ENCODE measurements at regions not wholly inside any gene's neighbourhood (a gene's known extent, or its start where the extent isn't known, plus 50 kb on each side); places are given as distances from the start of the nearest gene placed in this dataset.

DNA sequence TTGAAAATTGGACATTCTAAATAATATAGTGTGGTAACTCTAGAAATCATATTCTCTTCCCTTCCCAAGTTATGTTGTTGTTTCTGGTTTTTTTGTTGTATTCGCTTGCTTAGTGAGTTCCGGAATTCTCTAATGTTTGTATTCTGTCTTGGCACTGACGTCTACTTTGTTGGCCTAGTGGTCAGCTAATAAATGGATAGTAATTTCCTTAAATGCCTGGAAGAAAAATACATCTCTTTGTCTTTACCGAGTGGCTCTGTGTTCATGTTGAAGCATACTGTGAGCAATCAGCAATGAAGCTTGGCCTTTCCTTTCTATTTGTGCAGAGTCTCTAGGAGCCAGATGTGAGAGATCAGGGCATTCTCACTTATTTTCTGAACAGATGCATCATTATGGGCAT lies 1225.7 kb downstream of the JRKL start:
- TF ChIP-seq POLR2A (IDR thresholded peaks at IDR 0.05) = no peak
- no peak for TF ChIP-seq POLR2AphosphoS5 (IDR thresholded peaks at IDR 0.05)
- TF ChIP-seq, protein P1, sequence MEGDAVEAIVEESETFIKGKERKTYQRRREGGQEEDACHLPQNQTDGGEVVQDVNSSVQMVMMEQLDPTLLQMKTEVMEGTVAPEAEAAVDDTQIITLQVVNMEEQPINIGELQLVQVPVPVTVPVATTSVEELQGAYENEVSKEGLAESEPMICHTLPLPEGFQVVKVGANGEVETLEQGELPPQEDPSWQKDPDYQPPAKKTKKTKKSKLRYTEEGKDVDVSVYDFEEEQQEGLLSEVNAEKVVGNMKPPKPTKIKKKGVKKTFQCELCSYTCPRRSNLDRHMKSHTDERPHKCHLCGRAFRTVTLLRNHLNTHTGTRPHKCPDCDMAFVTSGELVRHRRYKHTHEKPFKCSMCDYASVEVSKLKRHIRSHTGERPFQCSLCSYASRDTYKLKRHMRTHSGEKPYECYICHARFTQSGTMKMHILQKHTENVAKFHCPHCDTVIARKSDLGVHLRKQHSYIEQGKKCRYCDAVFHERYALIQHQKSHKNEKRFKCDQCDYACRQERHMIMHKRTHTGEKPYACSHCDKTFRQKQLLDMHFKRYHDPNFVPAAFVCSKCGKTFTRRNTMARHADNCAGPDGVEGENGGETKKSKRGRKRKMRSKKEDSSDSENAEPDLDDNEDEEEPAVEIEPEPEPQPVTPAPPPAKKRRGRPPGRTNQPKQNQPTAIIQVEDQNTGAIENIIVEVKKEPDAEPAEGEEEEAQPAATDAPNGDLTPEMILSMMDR (IDR thresholded peaks at IDR 0.05 in 8 of 11, conservative IDR thresholded peaks at IDR 0.05 in 3 of 11) = no peak
